Left lobe of liver (tissue), 2 donors: ENCODE measurements at regions not wholly inside any gene's neighbourhood (a gene's known extent, or its start where the extent isn't known, plus 50 kb on each side); places are given as distances from the start of the nearest gene placed in this dataset.
A peak's percentile ranks its signal among the peaks of the same experiment; 100 is the strongest.

Experiments
- ATAC-seq: fragments of 200-7000 bp; cut with Tn5 transposase; one replicate; pipeline ENCODE4 v1.9.1; 2020; ENCODE audit warnings: mild to moderate bottlenecking, moderate library complexity
- DNase-seq: peaks from one replicate; pipeline ENCODE4 v3.0.0-alpha.2; 2020; ENCODE audit warnings: low spot score
- donor health status: DM: no; HTN: no; CAD: no; lungs with moderate emphysema.
- donor health status: DM: no; HTN: yes; CAD: no.

- ATAC-seq (no peak), DNase-seq (no peak)
Observed at GRCh38 chr10:83352588-83352987, 786.7 kb upstream of the GHITM start.

GRCh38 chr10:83354456-83354855 lies 784.9 kb upstream of the GHITM start:
- no peak for DNase-seq
- no peak for ATAC-seq

- ATAC-seq (no peak), DNase-seq (no peak)
Observed at GRCh38 chr10:83357004-83357403, 782.3 kb upstream of the GHITM start.

GRCh38 chr10:83357627-83358026 lies 781.7 kb upstream of the GHITM start:
- DNase-seq: no peak

GRCh38 chr10:83367036-83367435 lies 772.3 kb upstream of the GHITM start:
- DNase-seq (no peak), ATAC-seq (no peak)

More at GRCh38 chr10:83357627-83358026, 781.7 kb upstream of the GHITM start:
- no peak for ATAC-seq

- no peak for DNase-seq
Observed at GRCh38 chr10:83371696-83372490, 767.4 kb upstream of the GHITM start.

GRCh38 chr10:83372646-83373045 lies 766.7 kb upstream of the GHITM start:
- ATAC-seq (no peak), DNase-seq (no peak)

More at GRCh38 chr10:83371696-83372490, 767.4 kb upstream of the GHITM start:
- no peak for ATAC-seq

- DNase-seq: no peak
- peak; percentile 86 for ATAC-seq
Observed at GRCh38 chr10:83373671-83374070, 765.6 kb upstream of the GHITM start.

- DNase-seq (no peak), ATAC-seq (no peak)
Observed at GRCh38 chr10:83374741-83375140, 764.6 kb upstream of the GHITM start.

- ATAC-seq: no peak
- DNase-seq: no peak
Observed at GRCh38 chr10:83375274-83375673, 764.0 kb upstream of the GHITM start.

GRCh38 chr10:83397806-83398205 lies 741.5 kb upstream of the GHITM start:
- no peak for ATAC-seq
- DNase-seq: no peak

- DNase-seq: no peak
- ATAC-seq: no peak
Observed at GRCh38 chr10:83410570-83410969, 728.7 kb upstream of the GHITM start.

- no peak for ATAC-seq
Observed at GRCh38 chr10:83425306-83425705, 714.0 kb upstream of the GHITM start.

GRCh38 chr10:83427101-83427500 lies 712.2 kb upstream of the GHITM start:
- ATAC-seq (no peak), DNase-seq (no peak)

More at GRCh38 chr10:83425306-83425705, 714.0 kb upstream of the GHITM start:
- no peak for DNase-seq

- DNase-seq: no peak
Observed at GRCh38 chr10:83432261-83433045, 706.9 kb upstream of the GHITM start.

GRCh38 chr10:83433705-83434104 lies 705.6 kb upstream of the GHITM start:
- DNase-seq: no peak
- no peak for ATAC-seq

More at GRCh38 chr10:83432261-83433045, 706.9 kb upstream of the GHITM start:
- no peak for ATAC-seq

- ATAC-seq: no peak
- DNase-seq: no peak
Observed at GRCh38 chr10:83448013-83448412, 691.3 kb upstream of the GHITM start.

GRCh38 chr10:83458611-83459010 lies 680.7 kb upstream of the GHITM start:
- ATAC-seq (no peak), DNase-seq (no peak)

GRCh38 chr10:83459124-83459523 lies 680.2 kb upstream of the GHITM start:
- DNase-seq (no peak), ATAC-seq (no peak)

- ATAC-seq: no peak
- no peak for DNase-seq
Observed at GRCh38 chr10:83469728-83470331, 669.5 kb upstream of the GHITM start.

- DNase-seq: no peak
Observed at GRCh38 chr10:83476211-83476610, 663.1 kb upstream of the GHITM start.

GRCh38 chr10:83489161-83489560 lies 650.1 kb upstream of the GHITM start:
- no peak for ATAC-seq
- DNase-seq: no peak

More at GRCh38 chr10:83476211-83476610, 663.1 kb upstream of the GHITM start:
- no peak for ATAC-seq
